ENCODE measurements at regions not wholly inside any gene's neighbourhood (a gene's known extent, or its start where the extent isn't known, plus 50 kb on each side); places are given as distances from the start of the nearest gene placed in this dataset.

DNA sequence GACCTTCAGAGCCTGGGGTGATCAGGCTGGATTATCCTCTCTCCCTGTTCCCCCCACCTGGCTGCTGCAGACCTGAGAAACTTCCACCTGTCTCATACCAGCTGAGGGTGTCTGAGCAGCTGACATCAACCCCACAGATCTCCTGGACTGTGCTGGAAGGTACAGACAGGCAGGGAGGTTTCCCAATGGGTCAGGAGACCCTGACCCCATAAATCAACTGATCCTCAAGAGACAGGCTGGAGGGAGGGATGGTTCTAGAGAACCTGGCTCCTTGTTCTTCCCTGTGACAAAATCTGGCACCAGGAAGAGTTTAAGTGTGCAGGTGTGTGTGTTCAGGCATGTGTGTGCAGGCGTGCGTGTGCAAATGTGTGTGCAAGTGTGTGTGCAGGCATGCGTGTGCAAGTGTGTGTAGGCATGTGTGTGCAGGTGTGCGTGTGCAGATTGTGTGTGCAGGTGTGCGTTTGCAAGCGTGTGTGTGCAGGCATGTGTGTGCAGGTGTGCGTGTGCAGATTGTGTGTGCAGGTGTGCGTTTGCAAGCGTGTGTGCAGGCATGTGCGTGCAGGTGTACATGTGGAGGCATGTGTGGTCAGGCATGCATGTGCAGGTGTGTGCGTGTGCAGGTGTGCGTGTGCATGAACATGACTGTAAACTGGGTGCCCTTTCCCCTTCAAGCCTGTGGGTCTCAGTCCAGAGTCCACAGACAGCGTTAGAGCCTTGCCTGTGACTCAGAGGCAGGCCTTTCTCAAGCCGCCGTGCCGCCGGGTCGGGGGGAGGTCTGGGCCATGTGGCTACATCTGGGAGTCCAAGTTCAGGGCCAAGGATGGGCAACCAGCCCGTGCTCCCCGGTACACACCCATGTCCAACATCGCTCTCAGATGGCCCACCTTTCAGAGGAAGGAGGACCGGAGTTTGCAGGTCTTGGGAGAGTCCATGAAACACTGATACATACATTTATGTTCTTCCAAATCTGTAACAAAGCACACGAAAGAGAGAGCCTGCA, 50.1 kb upstream of the ELN start:
- peak in 4 of 10 donors; percentile 9 to 68 (median 41) for DNase-seq
- intact Hi-C loops (cut with DNase I): no loop called here
